ENCODE measurements at regions not wholly inside any gene's neighbourhood (a gene's known extent, or its start where the extent isn't known, plus 50 kb on each side); places are given as distances from the start of the nearest gene placed in this dataset.

DNA sequence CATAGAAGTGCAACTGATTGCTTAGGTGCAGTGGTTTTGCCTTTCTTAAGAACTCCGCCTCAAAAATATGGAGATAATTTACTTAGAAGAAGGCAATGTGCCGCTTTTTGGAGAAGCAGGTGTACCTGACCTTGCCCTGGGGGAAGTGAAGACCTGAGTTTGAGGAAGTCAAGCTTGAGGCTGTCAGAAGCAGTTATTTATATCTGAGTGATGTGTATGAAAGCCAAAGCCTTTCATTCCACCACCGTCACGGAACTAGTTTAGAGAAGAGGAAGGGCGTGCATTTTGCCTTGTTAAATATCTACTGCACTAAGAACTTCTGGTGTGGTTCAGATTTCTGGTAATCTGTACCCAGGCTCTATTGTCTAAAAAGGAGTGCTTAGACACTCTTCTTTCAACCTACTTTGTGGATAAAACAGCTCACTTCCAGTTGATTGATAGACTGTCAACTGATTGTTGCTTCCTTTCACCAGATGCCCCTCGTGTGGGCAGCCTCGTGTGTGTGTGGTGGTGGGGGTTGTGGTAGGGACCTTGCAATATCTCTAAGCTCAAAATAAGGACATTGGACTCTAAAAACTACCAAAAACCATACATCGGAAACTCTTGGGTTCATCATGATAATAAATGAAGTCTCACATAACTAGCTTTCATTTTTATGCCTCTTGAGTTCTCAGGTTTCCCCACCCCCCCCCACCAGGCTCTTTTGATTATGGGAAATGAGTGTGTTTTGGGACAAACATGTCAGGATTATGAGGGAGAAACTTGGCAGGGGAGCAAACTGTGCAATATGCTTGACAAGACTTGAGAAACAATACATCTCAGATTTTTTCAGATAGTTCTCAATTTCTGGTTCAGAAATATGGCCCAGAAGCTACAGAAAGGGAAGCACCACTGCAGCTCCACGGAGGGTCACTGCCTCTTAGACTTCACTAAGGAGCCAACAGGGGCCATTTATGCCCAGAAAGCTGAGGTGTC lies 78.6 kb downstream of the ARF6 start:
- peak; percentile 36 for DNase-seq (ENCODE audit: low read depth)

DNA sequence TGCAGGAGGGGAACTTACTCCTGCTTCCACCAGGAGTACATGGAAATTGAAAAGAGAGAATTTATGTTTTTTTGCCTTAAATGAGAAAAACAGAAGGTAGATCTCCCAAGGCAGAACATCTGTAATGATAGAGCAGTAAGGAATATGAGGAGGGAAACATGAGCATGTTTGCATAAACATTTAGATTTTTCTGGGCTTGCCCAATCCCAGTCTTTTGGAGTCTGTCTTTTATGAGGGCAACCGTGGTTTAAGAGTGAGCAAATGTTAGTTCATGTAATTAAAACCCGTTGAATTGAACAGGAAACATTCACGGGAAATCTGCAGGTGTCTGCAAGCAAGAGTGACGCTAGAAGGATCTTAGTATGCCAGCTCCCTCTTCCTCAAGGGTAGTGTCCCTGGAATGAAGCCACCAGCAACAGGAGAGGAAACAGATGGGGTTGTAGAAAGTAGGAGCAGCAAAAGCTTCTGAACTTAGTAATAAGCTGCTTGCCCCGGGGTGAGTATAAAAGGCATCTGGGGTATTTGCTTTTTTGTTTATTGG lies 79.3 kb downstream of the ARF6 start:
- DNase-seq (ENCODE audit: low read depth) = peak; percentile 85

DNA sequence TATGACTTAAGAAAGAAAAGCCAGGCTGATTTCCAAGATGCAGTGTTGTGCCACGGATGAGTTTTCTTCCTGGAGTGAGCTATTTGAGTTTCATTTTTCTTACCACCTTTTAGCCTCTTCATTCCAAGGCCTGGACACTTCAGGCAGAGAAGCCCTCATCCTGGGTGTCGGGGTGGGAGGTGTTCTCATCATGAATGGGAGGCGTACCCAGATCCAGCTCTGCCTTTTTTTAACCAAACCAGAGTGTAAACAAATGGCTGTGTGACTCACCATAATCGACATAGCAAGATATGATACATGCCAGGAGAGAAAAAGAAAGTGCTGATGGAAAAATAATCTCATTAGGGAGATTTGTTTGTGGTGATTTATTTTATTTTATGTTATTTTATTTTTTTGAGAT lies 79.9 kb downstream of the ARF6 start:
- peak; percentile 93 for DNase-seq (ENCODE audit: low read depth)

DNA sequence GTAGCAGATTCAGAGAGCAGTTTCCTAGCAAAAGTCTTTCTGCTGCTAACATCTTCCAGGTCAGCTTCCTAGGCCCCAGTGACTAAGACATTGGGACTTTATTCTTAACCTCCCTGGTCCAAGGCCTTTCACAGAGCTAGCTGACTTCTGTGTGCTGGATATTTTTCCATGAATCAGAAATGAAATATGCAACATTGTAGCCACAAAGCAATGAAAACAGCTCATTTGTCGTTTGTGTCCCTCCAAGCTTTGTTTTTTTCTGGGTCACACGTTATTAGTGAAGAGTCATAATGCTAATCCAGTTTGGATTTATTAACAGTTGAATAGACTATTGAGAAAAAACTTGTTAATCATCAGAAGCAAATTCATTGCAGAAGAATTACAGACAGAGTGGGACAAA lies 82.4 kb downstream of the ARF6 start:
- DNase-seq (ENCODE audit: low read depth) = peak; percentile 97

DNA sequence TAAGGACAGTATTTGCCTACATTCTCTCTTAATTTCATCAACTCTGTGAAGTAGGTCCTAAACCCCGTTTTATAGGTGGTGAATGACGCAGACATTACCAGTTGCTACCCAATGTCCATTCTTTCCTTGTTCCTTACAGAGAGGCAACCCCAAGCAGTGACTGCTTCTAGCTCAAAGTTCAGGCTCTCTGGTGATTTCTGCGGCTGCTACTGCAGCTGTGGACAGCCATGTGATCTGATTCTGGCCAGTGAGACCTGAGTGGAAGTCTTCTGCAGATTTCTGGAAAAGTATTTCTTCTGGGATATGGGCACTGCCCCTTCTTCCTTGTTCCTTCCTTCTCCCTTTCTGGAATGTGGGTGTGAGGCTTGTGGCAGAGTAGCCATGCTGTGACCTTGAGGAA lies 82.9 kb downstream of the ARF6 start:
- DNase-seq (ENCODE audit: low read depth) = no peak

DNA sequence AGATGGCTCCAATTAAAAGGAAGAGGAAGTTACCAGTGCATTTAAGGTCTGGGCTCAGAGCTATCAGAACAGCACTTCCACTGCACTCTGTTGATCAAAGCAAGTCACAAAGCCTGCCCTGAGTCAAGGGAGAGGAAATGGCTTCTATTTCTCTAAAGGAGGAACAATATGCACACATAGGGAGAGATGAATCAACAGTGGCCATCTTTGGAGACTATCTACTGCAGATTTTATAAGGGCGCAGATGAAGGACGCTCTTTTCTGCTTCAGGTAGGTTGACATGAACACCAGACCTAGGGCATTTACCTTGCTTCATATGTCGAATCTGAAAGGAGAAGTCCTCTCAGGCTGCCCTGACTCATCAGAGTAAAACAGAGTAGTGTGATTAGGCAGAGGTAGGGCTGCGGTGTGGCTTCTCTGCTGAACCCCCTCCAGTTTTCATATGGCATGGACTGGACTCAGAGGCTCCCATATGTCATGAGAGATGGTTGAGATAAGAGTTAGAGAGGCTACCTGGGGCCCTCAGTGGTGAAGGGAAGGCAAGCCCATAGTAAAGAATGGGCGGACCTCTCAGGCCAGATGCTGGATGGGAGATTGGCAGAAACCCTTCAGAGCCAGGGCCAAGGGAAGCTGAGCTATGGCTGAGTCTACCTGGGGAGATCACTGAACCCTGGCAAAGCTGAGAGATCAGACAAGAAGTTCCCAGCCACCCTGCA lies 84.4 kb downstream of the ARF6 start:
- no peak for DNase-seq (ENCODE audit: low read depth)

DNA sequence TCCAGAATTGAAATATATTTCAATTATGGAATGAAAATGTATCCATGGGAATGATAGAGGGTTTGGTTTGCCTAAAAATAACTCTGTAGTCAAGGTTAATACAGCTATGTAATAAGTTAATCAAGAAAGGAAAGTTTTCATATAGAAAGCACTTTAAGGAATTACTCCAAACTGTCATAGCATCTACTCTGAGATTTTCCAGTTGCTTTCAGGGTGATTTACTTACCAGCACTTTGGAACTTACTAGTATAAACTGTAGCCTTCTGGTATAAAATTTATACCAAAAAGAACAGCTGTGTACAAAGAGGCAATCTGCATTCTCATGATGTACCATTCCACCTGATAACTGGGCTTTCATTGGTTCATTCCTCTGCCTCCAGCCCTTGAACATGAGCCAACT lies 87.1 kb downstream of the ARF6 start:
- DNase-seq (ENCODE audit: low read depth) = no peak

DNA sequence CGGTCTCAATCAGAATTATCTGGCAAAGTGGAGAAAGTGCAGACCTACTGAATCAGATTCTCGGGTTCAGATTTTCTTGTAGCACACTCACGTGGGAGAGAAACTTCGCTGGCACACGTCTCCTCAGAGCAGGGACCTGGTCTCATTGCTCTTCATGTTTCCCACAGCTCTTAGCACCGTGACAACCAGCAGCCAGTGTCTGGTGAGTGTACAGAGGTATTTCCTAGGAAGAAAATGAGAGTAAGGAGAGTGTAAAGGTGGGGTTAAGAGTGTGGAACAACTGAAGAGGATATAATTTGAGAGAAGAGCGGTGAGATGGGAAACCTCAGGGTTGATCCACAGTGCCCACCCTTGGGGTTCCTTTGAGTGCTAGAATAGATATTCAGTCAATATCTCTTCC lies 89.2 kb downstream of the ARF6 start:
- DNase-seq (ENCODE audit: low read depth) = peak; percentile 25

DNA sequence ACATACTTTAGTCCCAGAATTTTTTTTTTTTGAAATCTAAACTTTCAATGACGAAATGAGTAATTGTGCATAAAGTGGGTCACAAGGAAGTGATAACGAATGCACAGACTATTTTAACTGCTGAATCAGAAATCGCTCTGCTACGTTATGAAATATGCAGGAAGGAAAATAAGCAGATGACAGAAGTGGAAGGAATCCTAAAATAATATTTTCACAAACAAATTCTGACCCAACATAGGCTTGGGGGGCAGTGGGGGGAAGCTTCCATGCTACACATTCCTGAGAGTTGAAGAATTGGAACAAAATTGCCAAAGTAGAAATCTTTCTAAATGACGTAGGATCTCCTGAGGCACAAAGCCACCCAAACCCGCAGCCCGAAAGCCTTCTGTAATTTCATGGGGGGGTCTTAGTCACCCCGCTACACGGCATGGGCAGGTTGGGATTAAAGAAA lies 89.6 kb downstream of the ARF6 start:
- DNase-seq (ENCODE audit: low read depth) = peak; percentile 93

DNA sequence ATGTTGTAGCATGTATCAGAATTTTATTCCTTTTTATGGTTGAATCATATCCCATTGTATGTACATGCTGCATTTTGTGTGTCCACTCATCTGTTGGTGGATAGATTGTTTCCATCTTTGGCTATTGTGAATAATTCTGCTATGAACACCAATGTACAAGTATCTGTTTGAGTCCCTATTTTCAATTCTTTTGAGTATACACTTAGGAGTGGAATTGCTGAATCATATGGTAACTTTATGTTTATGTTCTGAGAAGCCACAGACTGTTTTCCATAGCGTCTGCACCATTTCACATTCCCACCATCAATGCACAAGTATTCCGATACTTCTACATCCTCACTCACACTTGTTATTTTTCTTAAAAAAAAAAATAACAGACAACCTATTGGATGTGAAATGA lies 91.5 kb downstream of the ARF6 start:
- no peak for DNase-seq (ENCODE audit: low read depth)

DNA sequence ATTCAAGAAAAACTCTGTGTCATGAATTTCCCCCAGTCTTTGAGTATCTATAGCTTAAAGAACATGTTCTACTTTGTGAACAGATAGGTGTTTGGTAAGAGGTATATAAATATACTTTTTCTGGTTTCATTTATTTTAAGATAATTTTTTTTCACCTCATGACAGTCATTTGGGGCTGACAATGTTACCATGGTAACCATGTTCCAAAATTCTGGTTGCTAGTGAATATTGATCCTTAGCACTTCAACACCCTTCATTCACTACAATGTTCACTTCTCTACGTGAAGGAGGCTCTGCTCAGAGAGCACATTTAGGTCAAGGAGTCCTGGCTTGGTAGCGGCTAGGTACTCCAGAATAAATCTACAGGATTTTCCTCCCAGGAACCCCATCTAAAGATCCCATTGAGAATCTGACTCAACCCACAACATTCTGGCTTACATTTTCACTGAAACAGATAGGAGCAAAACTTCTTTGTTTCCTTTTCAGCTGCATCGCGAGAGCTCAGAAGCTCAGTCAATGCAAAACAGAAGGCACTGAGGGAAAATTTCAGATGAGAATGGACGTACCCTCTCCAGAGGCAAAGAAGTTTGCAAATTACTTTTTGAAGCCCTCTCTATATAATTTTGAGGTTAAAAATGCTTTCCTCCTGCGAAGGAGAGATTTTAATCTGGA lies 93.6 kb downstream of the ARF6 start:
- peak; percentile 61 for DNase-seq (ENCODE audit: low read depth)

DNA sequence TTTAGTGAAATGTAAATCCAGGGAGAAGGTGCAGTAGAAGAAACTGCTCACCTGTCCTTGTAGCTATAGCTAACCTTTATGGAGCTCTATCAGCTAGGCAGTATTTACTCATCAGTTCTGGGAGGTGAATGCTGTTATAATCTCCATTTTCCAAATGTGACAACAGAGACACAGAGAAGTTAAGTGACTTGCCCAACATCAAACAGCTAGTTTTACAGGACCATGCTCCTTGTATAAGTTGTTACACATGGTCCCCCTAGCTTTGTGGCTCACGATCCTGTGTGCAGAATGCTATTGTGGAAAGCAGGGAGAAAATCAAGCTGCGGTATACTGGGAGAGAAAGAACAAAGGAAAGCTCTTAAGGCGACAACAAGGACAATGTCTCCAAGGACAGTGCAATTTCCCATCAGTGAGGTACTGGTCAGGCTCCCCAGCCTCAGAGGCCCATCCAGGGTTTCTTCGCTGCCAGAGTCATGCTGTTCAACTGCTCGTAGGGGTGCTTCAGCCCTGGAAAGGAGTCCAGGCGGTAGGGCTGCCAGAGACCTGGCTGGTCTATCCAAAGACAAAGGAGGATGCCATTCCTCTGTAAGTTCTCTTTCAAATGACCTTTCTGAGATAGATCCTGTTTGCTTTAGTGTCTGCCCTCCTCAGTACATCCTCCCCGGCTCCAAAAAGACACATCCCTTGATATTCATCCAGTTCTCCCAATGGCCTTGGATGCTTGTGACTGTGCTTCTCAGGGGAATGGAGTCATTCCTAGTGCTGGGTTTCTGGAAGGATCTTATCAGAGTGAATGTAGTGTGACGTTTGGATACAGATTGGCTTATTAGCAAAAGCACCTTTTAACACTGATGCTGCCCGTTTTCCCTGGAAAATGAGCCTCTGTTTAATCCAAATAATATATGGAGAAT lies 95.5 kb downstream of the ARF6 start:
- DNase-seq (ENCODE audit: low read depth) = no peak

DNA sequence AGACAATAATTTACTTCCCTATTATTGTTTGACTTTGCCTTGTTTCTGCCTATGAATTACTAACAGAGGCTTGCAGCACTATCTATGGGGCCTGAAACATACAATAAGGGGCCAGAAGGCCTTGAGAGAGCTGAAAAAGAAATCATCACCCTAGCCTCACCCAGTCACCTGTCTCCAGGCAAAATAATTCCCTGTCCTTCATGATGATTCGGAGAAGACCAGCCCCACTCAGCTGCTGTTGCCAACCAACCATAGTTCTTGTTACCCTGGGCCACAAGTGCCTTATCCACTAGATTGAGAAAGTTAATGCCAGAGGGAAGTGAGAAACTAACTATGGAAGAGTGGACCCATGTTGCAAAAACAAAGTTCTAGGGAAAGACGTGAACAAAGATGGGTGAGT lies 97.1 kb downstream of the ARF6 start:
- no peak for DNase-seq (ENCODE audit: low read depth)

DNA sequence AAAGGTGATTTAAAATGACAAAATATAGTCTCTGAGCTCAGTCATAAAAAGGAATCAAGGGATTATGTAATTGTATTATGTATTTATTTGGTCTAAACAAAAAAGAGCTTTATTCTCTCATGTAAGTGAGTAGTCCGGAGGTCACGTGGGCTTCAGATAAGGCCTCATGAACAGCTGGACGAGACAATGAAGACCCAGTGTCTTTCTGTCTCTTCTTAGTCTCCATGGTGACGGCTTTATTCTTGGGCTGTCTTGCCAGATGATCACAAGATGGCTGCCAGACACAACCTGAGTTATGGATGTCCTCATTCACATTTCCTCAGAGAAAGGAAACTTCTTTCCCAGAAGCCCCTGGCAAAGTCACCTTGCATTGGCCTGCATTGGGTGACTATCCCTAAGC lies 98.6 kb downstream of the ARF6 start:
- no peak for DNase-seq (ENCODE audit: low read depth)

DNA sequence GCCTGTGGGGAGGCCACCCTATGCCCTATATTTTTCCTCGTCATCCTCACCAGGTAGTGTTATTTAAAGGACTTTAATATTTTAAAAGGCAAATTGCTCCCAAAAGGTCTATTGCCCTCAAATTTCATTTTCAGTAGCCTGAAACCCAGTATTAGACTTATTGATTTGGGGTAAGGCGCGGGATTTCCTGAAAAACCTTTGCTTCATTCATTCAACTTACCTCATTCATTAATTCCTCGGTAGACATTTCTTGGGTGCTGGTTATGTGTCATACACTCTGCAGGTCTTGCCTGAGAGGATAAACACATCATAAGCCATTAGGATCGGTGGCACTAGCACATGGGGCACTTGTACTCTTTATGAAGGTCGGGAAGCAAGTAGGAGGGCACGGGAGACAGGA lies 99.2 kb downstream of the ARF6 start:
- DNase-seq (ENCODE audit: low read depth) = no peak

DNA sequence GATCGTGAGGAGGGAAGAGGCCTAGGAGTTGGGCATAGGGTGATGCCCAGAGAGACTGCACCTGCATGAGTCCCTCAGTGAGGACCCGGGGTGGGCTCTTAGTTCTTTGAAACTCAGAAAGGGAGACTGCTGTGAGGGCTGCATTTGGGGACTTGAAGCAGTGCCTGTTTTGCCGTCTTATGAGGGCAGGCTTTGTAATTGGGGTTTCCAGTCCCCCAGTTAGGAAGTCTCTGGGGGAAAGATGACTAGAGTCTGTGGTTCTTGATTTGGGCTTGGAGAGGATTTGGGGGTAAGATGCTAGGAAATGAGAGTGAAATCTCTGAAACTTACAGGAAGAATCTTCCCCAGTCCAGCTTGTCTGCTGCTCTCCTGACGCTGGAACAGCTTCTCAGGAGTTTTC lies 99.6 kb downstream of the ARF6 start:
- DNase-seq (ENCODE audit: low read depth) = no peak

DNA sequence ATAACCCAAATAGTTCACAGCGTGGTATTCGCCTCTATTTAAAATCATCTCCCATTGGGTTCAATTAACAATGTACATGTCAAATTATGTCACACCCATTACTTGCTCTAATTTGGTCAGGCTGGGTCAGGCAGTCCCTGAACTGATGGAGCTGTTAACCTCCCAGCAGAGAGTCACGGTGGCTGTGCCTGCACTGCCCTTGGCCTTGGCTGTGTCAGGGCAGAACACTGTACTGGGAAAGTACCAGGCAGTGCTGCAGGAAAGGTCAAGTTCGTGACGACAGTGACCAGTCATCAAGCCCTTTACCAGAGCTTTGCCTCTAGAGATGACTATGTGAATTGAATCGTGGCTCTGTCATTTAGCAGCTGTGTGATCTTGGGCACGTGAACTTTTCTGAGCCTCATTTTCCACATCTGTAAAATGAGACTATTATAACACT lies 100.0 kb downstream of the ARF6 start:
- peak; percentile 93 for DNase-seq (ENCODE audit: low read depth)

DNA sequence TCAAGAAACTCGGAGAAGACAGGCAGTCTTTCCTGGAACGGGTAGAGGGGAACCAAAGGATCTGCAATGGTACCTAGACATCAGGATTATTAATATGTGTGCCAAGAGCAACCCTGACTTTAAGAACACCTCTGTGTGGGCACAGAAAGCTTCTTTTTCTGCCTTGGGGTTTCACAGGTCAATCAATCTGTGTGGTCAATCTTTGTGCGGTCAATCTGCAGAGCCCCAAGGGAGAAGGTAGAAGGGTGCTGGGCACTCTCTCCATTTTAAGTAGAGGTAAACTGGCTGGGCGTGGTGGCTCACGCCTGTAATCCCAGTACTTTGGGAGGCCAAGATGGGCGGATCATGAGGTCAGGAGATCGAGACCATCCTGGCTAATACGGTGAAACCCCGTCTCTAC lies 100.7 kb downstream of the ARF6 start:
- DNase-seq (ENCODE audit: low read depth) = no peak

DNA sequence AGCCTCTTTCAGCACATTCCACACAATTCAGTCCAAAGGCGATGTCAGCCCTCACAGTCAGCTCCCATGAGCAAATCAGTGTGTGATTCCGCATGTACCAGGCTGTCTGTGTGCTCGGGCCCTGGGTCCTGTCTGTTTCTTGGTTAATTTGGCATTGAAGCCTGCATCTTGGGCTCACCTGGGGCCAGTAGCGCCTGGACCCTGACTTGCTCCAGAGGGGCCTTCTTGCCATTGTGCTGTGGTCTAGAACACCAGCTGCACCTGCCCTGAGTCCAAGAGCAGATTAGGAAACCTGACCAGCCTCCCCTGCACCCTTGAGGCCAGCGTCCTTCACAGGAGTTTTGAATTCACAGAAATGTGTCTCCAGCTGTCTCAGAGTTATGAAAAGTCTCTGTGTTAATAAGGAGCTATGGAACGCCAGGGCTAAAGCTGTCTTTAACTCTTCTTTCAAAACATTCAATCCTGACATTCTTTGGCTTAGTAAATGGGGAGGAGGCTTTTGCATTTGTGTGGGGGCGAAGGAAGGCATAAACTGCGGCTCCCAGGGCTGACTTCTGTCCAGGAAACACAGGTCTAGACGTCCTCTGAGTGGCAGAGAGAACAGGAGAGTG lies 102.2 kb downstream of the ARF6 start:
- peak; percentile 50 for DNase-seq (ENCODE audit: low read depth)

DNA sequence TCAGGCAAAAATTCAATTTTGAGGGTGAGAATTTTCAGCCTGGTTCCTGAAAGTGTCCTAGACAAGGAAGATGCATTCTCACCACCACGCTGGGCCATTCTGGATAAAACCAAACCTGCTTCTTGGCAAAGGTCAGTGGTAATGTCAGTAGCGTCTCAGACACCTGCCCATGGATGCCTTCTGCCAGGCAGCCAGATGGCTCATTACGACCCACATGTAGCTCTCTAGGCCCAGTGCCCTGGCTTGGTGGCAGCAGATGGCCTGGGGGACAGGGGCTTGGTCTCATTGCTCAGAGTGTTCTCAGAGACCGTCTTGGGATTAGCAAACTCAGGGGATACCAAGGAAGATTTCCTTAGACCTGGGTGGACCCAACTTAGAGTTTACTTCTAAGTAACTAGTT lies 105.1 kb downstream of the ARF6 start:
- DNase-seq (ENCODE audit: low read depth) = no peak

All from EH (cell line).